ENCODE measurements at regions not wholly inside any gene's neighbourhood (a gene's known extent, or its start where the extent isn't known, plus 50 kb on each side); places are given as distances from the start of the nearest gene placed in this dataset.
"Not testable (repeated sequence)": the region's sequence is repeated elsewhere in the genome, so short reads cannot be mapped to it uniquely, and the experiment has no call there.

DNA sequence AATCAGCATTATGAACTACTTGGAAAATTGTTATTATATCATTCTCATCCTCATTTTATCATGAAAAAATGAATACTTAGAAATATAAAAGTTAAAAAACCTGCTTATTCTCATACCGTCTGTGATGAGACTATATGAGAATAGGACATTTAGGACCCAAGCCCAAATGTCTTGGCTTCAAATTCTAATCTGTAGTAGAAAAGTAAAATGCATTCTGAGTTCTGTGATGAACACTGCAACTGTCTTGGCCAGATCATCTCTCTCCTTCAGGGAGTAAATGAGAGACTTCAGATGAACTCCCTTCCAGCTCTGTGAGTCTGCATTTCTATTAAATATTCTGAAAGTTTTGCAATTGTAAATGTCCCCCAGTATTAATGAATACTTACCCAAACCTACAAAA, 940.7 kb upstream of the KLHL29 start:
- DNase-seq (ENCODE audit: low read depth in 4 of 4, low spot score in 1 of 4), result no peak

DNA sequence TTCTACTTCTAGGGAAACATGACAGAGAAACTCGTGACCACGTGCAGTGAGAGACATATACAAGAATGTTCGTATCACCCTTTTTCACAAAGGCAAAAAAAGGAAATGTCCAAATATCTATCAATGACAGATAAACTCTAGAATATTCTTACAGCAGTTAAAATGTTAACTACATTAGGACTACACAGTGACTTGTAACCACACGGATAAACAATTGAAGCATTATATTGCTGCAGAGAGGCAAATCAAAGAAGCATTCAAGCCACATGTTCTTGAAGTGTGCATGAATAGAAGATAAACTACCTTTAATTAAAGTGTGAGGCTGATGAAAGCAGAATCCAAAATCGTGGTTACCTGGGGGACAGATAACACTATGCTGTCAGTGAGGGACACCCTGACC, 935.3 kb upstream of the KLHL29 start:
- no peak for DNase-seq (ENCODE audit: low read depth in 4 of 4, low spot score in 1 of 4)

- no peak for DNase-seq (ENCODE audit: low read depth in 4 of 4, low spot score in 1 of 4)
These were observed 934.1 kb upstream of the KLHL29 start for GRCh38 chr2:22450831-22451230.

DNA sequence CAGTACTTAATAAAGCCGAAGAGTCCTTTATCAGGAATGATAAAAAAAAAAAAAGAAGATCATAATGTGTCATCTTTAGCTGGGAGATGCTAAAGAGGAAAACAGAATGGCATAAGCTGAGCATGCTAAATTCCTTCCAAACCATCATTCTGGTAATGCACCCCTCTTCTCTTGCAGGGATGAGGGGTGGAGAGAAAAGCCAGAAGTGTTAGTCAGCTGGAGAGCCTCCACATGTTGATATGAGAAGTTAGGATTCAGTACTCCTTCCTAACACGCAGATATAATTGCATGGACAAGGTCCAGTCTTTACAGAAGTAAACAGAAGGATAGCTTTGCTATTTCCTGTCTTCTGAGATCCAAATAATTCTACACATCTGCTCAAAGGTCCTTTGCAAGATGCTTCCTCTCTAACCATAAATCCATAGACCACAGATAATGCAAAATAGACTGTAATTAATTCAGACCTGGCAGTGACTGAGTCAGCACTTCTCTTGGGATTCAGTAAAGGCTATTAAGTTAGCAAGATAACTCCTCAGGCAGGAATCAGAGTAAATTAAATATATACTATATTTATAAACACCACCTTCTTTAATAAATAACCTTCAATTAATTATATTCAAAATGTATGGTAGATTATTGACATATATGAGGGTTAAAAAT, 930.0 kb upstream of the KLHL29 start:
- DNase-seq (ENCODE audit: low read depth in 4 of 4, low spot score in 1 of 4), result no peak

- no peak for DNase-seq (ENCODE audit: low read depth in 4 of 4, low spot score in 1 of 4)
These were observed 926.5 kb upstream of the KLHL29 start for GRCh38 chr2:22458440-22458839.

GRCh38 chr2:22475103-22475502, 909.9 kb upstream of the KLHL29 start:
- not testable (repeated sequence) for DNase-seq (ENCODE audit: low read depth in 4 of 4, low spot score in 1 of 4)

- DNase-seq (ENCODE audit: low read depth in 4 of 4, low spot score in 1 of 4), result no peak
These were observed 906.6 kb upstream of the KLHL29 start for GRCh38 chr2:22478329-22478728.

DNA sequence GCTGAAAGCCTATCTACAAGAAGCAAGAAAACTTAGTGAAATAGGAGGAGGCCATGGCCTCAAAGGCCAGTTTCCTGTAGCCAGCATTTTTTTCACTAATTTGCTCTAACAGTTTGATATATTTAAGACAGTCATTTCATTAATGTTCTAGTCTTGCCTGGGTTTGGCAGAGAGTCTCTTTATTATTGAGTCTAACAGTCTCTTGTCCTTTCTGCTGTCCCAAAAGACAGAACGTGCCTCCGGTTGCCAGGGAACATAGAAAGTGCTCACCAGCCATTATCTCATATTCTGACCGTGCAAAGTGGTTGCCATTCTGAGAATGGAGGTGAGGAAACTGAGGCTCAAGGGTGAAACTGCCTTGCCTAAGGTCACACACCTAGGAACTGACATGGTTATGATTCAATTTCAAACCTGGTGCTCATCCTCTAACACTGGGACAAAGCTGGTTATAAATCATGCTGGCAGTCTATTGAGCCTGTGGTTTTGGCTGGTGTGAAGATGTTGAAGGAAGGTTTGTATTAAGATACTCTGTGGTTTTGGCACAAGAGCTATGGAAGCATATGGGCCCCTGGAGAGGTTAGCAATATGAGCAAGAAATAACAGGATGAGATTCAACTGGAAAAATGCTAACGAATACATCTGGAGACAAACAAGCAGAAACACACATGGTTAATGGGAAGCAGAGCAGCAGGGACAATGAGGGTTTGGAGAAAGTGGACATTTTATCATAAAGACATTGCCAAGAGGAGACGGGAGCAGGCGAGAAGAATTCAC, 903.3 kb upstream of the KLHL29 start:
- no peak for DNase-seq (ENCODE audit: low read depth in 4 of 4, low spot score in 1 of 4)

GRCh38 chr2:22483036-22483435, 901.9 kb upstream of the KLHL29 start:
- no peak for DNase-seq (ENCODE audit: low read depth in 4 of 4, low spot score in 1 of 4)

GRCh38 chr2:22485486-22485885, 899.5 kb upstream of the KLHL29 start:
- DNase-seq (ENCODE audit: low read depth in 4 of 4, low spot score in 1 of 4), result no peak

DNA sequence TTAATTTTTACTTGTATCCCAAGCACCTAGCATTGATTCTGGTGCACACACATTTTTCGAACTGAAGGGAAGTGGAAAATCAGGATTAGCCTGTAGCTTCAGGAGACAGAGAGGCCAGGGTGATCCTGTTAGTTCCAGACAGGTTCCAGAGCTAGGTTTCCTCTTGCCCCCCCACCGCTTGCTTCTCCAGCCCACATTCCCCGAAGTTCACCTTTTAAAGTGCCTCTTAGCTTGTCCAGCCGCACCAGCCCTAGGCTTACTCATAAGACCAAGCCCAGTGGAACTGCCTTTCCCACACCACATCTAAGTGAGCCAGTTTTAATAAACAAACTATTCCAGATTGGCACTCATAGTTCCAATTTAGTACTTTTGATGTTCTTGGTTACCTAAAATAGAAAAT, 898.6 kb upstream of the KLHL29 start:
- no peak for DNase-seq (ENCODE audit: low read depth in 4 of 4, low spot score in 1 of 4)

- DNase-seq (ENCODE audit: low read depth in 4 of 4, low spot score in 1 of 4), result no peak
These were observed 897.9 kb upstream of the KLHL29 start for GRCh38 chr2:22487036-22487435.

GRCh38 chr2:22487541-22487940, 897.4 kb upstream of the KLHL29 start:
- DNase-seq (ENCODE audit: low read depth in 4 of 4, low spot score in 1 of 4), result no peak

DNA sequence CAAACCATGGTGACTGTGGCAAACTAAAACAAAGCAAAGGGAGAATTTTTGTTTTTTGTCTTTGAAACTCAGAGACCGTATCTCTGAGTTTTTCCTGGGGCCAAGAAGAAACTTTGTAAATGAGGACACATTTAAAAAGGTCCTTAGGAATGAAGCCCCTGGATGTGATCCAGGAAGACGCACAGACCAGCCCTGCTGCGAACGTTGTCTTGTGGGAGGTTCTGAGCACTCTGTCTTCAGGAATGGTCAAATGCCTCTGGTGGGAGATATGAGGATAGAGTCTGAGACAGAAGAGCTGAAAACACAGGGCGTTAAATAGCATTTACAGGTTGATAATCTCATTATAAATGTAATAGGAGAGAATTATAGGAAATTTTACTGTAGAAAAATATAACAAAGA, 893.5 kb upstream of the KLHL29 start:
- no peak for DNase-seq (ENCODE audit: low read depth in 4 of 4, low spot score in 1 of 4)

DNA sequence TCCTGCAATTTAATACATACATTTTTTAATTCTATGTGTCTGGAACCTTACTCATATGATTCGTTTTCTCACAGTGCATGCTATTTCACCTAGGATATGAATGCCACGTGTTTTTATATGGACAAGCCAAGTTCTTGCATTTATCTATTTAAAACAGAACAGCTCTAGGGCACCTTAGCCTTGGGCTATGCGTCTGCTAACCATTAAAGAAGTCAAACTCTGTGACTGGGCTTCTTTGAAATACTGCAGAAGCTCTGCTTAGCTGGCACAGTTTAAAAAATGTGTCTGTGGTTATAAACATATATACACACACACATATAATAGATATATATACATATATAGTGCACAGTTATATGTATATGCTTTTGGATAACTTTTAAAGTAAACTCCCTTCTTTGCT, 890.8 kb upstream of the KLHL29 start:
- DNase-seq (ENCODE audit: low read depth in 4 of 4, low spot score in 1 of 4), result no peak

- no peak for DNase-seq (ENCODE audit: low read depth in 4 of 4, low spot score in 1 of 4)
These were observed 887.9 kb upstream of the KLHL29 start for GRCh38 chr2:22497064-22497463.

- DNase-seq (ENCODE audit: low read depth in 4 of 4, low spot score in 1 of 4), result no peak
These were observed 887.2 kb upstream of the KLHL29 start for GRCh38 chr2:22497789-22498188.

- no peak for DNase-seq (ENCODE audit: low read depth in 4 of 4, low spot score in 1 of 4)
These were observed 885.7 kb upstream of the KLHL29 start for GRCh38 chr2:22499082-22499839.

DNA sequence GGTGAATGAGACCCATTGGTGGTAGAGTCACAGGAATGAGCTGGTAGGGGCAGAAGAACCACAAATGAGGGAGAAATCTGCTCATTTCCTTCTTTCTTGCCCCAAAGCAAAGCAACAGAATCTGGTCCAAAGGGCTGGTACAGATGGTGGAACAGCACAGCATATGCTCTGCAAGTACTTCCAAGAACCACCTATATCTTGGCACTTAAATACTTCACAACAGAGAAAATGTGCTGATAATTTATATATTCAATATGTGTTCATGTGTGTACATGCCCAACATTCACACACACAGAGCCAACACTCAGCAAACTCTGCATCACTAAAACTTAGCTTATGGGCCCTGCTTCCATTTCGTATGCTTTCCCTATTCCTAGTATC, 884.4 kb upstream of the KLHL29 start:
- no peak for DNase-seq (ENCODE audit: low read depth in 4 of 4, low spot score in 1 of 4)

- DNase-seq (ENCODE audit: low read depth in 4 of 4, low spot score in 1 of 4), result no peak
These were observed 883.1 kb upstream of the KLHL29 start for GRCh38 chr2:22501851-22502250.

- DNase-seq (ENCODE audit: low read depth in 4 of 4, low spot score in 1 of 4), result no peak
These were observed 871.4 kb upstream of the KLHL29 start for GRCh38 chr2:22513563-22513962.

DNA sequence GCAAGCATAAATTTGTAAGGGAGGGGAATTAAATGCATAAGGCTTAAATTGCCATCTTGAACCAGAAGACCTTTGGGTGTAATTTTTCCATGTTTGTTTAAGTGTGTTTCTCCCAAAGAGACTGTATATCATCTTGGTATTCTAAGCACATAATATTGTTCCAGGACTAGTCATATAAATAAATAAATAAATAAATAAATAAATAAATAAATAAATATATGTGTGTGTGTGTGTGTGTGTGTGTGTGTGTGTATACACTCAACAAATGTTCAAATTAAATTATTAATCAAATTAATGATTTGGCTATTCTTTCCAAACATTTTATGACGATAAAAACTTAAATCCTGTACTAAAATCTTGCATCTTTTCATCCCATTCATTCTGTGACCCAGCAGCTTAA, 867.8 kb upstream of the KLHL29 start:
- no peak for DNase-seq (ENCODE audit: low read depth in 4 of 4, low spot score in 1 of 4)
